GM18861 (cell line): ENCODE measurements at regions not wholly inside any gene's neighbourhood (a gene's known extent, or its start where the extent isn't known, plus 50 kb on each side); places are given as distances from the start of the nearest gene placed in this dataset.
"Not testable (repeated sequence)": the region's sequence is repeated elsewhere in the genome, so short reads cannot be mapped to it uniquely, and the experiment has no call there.

Experiments
- ATAC-seq: cut with Tn5 transposase; IDR thresholded peaks from one replicate; pipeline ENCODE4 v1.9.1; 2021; ENCODE audit not compliant: unreplicated experiment

- no peak for ATAC-seq
Measured at GRCh38 chr6:12543953-12544352, 172.6 kb upstream of the PHACTR1 start.

GRCh38 chr6:12544821-12545565 is 171.6 kb upstream of the PHACTR1 start:
- no peak for ATAC-seq

- ATAC-seq: no peak
Measured at GRCh38 chr6:12545619-12546409, 170.8 kb upstream of the PHACTR1 start.

- ATAC-seq: no peak
Measured at GRCh38 chr6:12546410-12547002, 170.1 kb upstream of the PHACTR1 start.

- no peak for ATAC-seq
Measured at GRCh38 chr6:12548526-12548925, 168.0 kb upstream of the PHACTR1 start.

GRCh38 chr6:12549445-12549844 is 167.1 kb upstream of the PHACTR1 start:
- not testable (repeated sequence) for ATAC-seq

- not testable (repeated sequence) for ATAC-seq
Measured at GRCh38 chr6:12554820-12555219, 161.7 kb upstream of the PHACTR1 start.

- no peak for ATAC-seq
Measured at GRCh38 chr6:12555267-12555666, 161.3 kb upstream of the PHACTR1 start.

- no peak for ATAC-seq
Measured at GRCh38 chr6:12555781-12556180, 160.8 kb upstream of the PHACTR1 start.

- ATAC-seq: no peak
Measured at GRCh38 chr6:12557765-12558164, 158.8 kb upstream of the PHACTR1 start.

- ATAC-seq: no peak
Measured at GRCh38 chr6:12560315-12560714, 156.3 kb upstream of the PHACTR1 start.

- no peak for ATAC-seq
Measured at GRCh38 chr6:12566618-12567123, 149.9 kb upstream of the PHACTR1 start.

- ATAC-seq: no peak
Measured at GRCh38 chr6:12567682-12568081, 148.9 kb upstream of the PHACTR1 start.

- ATAC-seq: no peak
Measured at GRCh38 chr6:12569646-12570045, 146.9 kb upstream of the PHACTR1 start.

GRCh38 chr6:12570461-12571030 is 146.0 kb upstream of the PHACTR1 start:
- no peak for ATAC-seq

GRCh38 chr6:12572896-12573827 is 143.4 kb upstream of the PHACTR1 start:
- ATAC-seq: no peak

- no peak for ATAC-seq
Measured at GRCh38 chr6:12575961-12576360, 140.6 kb upstream of the PHACTR1 start.

- ATAC-seq: no peak
Measured at GRCh38 chr6:12576389-12576788, 140.2 kb upstream of the PHACTR1 start.

- ATAC-seq: no peak
Measured at GRCh38 chr6:12577124-12577850, 139.3 kb upstream of the PHACTR1 start.

GRCh38 chr6:12578097-12578496 is 138.5 kb upstream of the PHACTR1 start:
- no peak for ATAC-seq
